GM10266 (cell line): ENCODE measurements at regions not wholly inside any gene's neighbourhood (a gene's known extent, or its start where the extent isn't known, plus 50 kb on each side); places are given as distances from the start of the nearest gene placed in this dataset.

Source experiments
- DNase-seq: peaks from one replicate; pipeline ENCODE4 v3.0.0; 2012; ENCODE audit errors: extremely low spot score
- TF ChIP-seq, protein P1 (sequence below): IDR thresholded peaks from 2 replicates; pipeline ENCODE4 v1.5.1; 2012; ENCODE audit warnings: mild to moderate bottlenecking, low read depth; ENCODE audit not compliant: control insufficient read depth, insufficient read depth; ENCODE audit errors: missing control alignments

DNA sequence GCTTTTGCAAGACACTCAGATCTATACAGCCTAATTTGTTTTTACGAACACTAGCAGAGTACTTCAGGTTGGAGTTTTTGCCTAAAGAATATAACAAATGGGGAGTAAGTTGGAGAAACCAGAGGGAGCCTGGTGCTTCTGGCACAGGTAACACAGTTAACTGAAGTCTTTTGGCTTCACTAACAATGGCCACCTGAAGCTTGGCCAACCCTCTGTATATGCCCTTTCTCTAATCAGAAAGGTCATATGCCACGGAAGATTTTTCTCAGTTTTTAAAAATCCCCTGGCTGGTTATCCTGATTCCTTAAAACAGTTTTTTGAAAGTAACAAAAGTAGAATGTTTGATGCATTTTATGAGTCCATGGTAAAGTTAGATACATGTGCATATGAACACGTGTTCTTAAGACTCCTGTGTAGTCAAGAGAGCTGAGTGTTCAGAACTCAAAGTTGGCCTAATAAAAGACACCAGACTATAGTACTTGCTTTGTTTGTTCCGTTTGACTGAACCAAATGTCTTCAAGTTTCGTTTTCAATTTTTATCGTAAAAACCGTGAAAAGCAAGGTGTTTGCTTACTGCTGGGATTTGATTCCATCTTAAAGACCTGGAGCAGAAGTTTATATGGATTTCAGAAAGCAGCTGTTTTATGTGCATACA is 137.5 kb downstream of the KCNRG start:
- DNase-seq = no peak
- TF ChIP-seq, protein P1, sequence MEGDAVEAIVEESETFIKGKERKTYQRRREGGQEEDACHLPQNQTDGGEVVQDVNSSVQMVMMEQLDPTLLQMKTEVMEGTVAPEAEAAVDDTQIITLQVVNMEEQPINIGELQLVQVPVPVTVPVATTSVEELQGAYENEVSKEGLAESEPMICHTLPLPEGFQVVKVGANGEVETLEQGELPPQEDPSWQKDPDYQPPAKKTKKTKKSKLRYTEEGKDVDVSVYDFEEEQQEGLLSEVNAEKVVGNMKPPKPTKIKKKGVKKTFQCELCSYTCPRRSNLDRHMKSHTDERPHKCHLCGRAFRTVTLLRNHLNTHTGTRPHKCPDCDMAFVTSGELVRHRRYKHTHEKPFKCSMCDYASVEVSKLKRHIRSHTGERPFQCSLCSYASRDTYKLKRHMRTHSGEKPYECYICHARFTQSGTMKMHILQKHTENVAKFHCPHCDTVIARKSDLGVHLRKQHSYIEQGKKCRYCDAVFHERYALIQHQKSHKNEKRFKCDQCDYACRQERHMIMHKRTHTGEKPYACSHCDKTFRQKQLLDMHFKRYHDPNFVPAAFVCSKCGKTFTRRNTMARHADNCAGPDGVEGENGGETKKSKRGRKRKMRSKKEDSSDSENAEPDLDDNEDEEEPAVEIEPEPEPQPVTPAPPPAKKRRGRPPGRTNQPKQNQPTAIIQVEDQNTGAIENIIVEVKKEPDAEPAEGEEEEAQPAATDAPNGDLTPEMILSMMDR = no peak

DNA sequence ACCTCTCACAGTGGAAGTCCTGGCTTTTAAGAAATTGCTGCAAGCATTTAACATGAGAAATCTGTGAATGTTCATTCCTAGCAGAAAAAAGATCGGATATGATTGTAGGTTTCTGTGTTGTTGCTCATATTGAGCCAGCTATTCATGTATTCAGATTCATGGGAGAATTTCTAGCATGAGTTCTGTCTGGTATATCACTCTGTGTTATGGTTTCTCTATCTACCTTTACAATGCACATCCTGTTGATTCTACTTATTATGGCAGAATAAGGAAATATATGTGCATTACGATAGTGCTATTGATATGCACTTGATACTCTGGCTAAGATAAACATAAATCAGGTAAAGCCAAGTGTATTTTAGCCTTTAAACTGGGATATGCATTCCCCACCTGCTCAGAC is 138.2 kb downstream of the KCNRG start:
- DNase-seq = no peak
- TF ChIP-seq, protein P1 = no peak

DNA sequence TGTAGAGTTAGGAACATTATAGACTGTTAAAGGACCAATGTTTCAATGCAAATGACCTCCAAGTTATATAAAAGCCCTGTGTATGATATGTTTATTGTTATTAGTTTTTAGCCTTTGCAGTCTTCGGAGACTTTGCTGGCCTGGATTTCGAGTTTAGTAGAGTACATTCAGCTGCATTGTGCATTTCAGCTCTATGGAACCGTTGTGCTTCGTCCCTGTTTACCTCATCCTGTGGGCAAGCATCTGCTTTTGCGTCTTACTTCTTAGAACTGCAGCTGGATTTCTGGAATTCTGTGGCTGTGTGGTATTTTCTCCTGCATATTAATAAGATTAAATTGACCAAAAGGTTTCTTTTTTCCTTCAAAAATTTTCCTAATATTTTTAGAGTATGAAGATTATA is 138.6 kb downstream of the KCNRG start:
- TF ChIP-seq, protein P1 = no peak
- DNase-seq = no peak

DNA sequence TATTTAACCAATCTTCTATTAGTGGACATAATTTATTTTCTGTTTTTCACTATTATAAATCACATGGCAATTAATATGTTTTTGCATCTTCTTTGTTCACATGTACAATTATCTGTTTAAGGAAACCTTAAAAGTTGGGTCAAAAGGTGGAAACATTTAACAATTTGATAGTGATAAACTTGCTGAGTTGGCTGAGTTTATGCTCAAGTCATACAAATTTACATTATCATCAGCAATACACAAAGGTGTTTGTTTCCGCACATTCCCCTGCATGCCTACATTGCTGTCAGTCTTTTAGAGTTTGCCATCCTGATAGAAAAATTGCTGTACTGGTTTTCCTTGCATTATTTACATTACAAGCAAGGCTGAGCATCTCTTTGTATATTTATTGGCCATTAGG is 139.5 kb downstream of the KCNRG start:
- TF ChIP-seq, protein P1 = no peak
- DNase-seq = no peak

DNA sequence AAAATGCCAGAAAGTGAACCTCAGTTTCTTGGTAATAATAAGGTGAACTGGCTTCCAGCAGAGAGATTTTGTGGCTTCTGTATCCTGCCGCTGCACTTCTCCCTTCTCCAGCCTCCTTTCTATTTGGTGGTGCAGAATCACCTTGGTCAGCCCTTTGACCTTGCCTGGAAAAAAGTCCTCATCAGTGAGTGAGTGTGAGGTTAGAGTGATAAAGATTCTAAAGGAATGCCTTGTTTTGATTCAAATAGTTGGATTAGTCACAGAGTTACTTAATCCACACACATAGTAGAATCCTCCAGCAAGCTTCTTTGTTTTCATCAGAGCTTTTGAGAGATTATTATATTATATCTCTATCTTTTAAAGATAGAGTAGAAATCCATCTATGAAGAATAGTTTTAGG is 140.9 kb downstream of the KCNRG start:
- TF ChIP-seq, protein P1 = no peak
- DNase-seq = no peak

DNA sequence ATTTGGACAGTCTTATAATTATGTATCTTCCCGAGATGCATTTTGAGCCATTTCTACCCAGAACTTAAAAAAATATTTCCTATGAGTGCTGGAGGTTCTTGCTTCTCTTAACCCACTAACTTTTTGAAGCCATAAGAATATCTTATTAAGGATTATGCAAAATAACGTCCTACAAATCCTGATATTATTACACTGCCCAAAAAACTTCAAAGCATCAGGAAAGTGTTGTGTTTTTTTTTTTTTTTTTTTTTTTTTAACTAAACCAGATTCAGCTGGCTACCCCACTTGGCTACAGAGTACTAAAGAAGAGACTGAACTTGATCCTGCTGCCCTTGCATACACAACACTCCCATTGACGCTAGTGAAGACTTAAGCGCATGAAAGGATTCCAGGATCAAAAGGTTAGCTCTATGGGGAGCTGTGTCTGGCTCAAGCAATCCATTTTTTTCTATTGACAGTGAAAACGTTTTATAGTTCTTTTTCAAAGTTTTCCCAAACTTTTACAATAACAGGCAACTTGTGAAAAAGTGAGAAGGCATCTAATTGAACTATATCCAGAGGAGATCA is 141.4 kb downstream of the KCNRG start:
- no peak for DNase-seq
- TF ChIP-seq, protein P1 = no peak

DNA sequence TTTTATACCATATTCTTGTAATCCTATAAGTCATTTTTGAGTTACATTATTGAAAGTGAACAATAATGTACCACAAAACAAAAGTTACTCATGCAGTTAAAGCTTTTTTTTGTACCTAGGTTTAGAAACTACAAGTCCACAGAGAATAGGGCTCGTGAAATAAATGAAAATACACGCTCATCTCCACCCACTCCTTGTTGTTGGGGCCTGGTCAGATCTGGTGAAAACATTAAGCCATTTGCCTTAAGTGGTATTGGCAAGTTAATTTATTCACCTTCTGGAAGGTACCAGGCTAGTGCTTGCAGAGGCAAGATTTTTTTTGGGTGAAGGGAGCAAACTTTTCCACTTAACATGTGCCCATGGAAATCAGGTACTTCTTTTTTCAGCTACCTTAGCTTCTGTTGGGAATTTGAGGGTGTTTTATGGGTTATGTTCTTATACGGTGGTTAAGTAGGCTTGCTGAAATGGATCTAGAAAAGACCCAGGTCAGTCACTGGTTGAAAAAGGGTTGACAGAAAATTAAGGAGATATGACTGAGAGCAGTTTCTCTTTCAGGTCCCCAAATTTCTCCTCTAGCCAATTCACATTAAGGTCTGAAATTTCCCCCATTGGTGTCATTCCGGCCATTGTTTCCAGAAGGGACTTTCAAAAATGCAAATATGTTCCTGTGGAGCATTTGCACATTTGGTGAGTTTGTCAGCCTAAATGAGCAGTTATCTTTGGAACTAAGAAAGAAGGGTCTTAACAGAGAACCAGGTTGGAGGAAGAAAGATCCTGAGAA is 143.3 kb downstream of the KCNRG start:
- no peak for DNase-seq
- TF ChIP-seq, protein P1 = no peak
